ENCODE measurements at regions not wholly inside any gene's neighbourhood (a gene's known extent, or its start where the extent isn't known, plus 50 kb on each side); places are given as distances from the start of the nearest gene placed in this dataset.
"Not testable (repeated sequence)": the region's sequence is repeated elsewhere in the genome, so short reads cannot be mapped to it uniquely, and the experiment has no call there.

GRCh38 chr6:74467533-74468215, 738.2 kb downstream of the COL12A1 start:
- DNase-seq: no peak

GRCh38 chr6:74466572-74466971, 739.3 kb downstream of the COL12A1 start:
- no peak for DNase-seq

- no peak for DNase-seq
These were observed 746.6 kb downstream of the COL12A1 start for GRCh38 chr6:74459260-74459659.

GRCh38 chr6:74458536-74458935, 747.3 kb downstream of the COL12A1 start:
- no peak for DNase-seq

- no peak for DNase-seq
These were observed 750.1 kb downstream of the COL12A1 start for GRCh38 chr6:74455786-74456185.

- DNase-seq: no peak
These were observed 753.9 kb downstream of the COL12A1 start for GRCh38 chr6:74451953-74452352.

GRCh38 chr6:74448850-74449249, 752.8 kb downstream of the CD109 start:
- DNase-seq: no peak

GRCh38 chr6:74447013-74447412, 751.0 kb downstream of the CD109 start:
- DNase-seq: no peak

- no peak for DNase-seq
These were observed 743.3 kb downstream of the CD109 start for GRCh38 chr6:74439123-74439811.

GRCh38 chr6:74438395-74438794, 742.4 kb downstream of the CD109 start:
- not testable (repeated sequence) for DNase-seq

GRCh38 chr6:74434171-74434570, 738.2 kb downstream of the CD109 start:
- no peak for DNase-seq

GRCh38 chr6:74431873-74432580, 736.0 kb downstream of the CD109 start:
- DNase-seq: no peak

- no peak for DNase-seq
These were observed 724.2 kb downstream of the CD109 start for GRCh38 chr6:74420221-74420620.

GRCh38 chr6:74415056-74415455, 719.1 kb downstream of the CD109 start:
- DNase-seq: no peak

- no peak for DNase-seq
These were observed 714.6 kb downstream of the CD109 start for GRCh38 chr6:74410630-74411029.

- DNase-seq: no peak
These were observed 713.4 kb downstream of the CD109 start for GRCh38 chr6:74409447-74409846.

- no peak for DNase-seq
These were observed 712.8 kb downstream of the CD109 start for GRCh38 chr6:74408844-74409243.

- DNase-seq: no peak
These were observed 708.4 kb downstream of the CD109 start for GRCh38 chr6:74404366-74404765.

GRCh38 chr6:74402781-74403180, 706.8 kb downstream of the CD109 start:
- no peak for DNase-seq

GRCh38 chr6:74378437-74378836, 682.4 kb downstream of the CD109 start:
- not testable (repeated sequence) for DNase-seq

- no peak for DNase-seq
These were observed 673.6 kb downstream of the CD109 start for GRCh38 chr6:74369556-74369993.

- DNase-seq: no peak
These were observed 672.7 kb downstream of the CD109 start for GRCh38 chr6:74368746-74369145.

- no peak for DNase-seq
These were observed 670.6 kb downstream of the CD109 start for GRCh38 chr6:74366634-74367033.

- no peak for DNase-seq
These were observed 666.4 kb downstream of the CD109 start for GRCh38 chr6:74362391-74362790.
